GM19452 (cell line): ENCODE measurements at regions not wholly inside any gene's neighbourhood (a gene's known extent, or its start where the extent isn't known, plus 50 kb on each side); places are given as distances from the start of the nearest gene placed in this dataset.
A peak's percentile ranks its signal among the peaks of the same experiment; 100 is the strongest.

Experiments used
- ATAC-seq: cut with Tn5 transposase; IDR thresholded peaks from one replicate; pipeline ENCODE4 v1.9.1; 2021; ENCODE audit not compliant: unreplicated experiment

DNA sequence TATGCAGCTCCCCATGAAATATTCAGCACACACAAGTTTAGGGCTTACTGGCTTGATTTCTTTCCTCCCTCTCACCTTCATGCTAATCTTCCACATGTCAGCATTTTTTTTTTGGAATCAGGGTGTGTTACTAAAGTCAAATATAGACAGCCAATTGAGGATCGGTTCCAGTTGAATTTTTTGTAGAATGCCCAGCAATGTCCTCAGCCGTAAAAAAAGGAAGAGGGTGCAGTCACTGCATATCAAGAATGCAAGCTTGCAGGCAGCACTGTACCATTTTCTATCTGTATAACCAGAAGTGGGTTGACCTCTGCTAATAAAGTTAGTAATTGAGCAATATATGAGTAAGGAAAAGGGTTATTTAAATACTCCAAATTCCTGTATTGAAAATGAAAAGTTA is 51.4 kb upstream of the CHMP2B start:
- no peak for ATAC-seq

DNA sequence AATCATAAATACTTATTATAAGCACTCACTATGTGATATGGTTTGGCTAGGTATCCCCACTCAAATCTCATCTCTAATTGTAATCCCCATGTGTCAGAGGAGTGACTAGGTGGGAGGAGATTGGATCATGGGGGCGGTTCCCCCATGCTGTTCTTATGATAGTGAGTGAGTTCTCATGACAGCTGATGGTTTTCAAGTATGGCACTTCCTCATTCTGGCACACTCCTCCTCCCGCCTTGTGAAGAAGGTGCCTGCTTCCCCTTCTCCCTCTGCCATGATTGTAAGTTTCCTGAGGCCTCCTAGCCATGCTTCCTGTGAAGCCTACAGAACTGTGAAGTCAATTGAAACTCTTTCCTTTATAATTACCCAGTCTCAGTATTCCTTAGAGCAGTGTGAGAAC is 53.3 kb upstream of the CHMP2B start:
- no peak for ATAC-seq

DNA sequence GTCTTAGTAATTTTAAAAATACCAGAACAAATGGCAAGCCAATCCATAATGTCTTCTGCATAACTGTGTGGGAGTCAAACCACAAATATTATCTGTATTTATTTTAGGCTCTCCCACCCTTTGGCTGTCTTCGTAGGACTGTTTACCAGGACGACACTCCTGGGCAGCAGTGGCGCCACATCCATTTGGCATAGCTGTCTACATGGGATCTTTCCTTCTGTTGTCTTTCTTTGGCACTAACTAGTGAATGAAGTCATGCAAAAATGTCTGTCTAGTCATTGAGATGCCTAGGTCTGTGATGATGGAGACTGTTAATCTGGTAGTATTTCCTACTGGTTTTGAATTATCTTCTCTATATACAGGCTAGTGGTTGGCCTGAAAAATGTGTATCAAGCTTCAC is 54.0 kb upstream of the CHMP2B start:
- no peak for ATAC-seq

DNA sequence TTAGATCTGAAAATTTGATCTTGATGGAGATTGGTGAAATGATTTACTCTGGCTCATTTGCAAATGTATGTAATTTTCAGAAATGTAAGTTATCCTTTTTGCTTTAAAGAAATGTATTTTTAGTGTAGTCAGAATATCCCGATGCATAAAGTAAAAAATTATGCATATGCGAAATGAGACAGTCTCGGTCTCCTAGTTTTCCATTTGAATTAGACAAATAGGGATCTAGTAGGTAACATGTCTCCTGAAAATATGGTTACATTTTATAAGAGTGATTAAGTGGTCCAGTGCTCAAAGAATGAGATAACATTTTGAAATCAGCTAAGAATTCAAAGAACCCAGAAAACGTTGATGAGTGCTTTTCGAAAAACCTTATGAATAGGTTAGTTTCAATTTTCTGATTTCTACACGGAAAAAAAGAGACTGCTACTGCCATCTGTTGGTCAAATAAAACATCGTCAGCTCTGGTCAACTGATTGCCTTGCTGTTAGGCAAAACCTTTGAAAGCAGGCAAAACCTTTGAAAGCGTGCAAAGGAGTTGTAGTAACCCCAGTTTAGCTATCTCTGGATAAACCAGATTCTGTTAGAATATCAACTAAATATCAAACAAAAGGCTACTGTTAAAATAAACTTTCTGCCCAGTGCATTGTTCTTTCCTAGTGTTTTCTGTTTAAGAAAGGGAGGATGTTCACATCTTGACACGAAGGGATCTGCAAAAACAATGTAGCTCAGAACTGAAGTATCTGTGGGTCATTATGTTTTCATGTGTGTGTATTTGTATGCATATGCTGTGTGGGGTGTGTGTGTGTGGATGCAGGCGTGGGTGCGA is 59.3 kb upstream of the CHMP2B start:
- peak; percentile 80 for ATAC-seq

DNA sequence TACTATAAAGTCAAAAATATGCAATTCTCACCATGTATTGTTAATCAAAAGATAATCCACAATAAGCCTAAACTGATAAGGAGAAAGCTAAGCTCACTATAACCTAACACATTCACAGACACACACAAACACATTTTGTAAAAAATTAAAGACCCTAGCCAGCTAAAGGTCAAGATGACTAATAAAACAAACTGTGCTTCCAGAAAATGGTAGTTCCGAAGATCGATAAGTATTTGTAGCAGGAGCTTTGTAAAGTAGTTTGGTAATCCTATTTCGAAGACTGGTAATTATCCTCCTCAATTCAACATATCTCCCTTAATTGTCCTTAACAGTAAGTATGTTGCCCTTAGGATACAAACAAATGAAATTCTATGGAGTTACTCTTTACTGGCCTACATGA is 62.9 kb upstream of the CHMP2B start:
- no peak for ATAC-seq

DNA sequence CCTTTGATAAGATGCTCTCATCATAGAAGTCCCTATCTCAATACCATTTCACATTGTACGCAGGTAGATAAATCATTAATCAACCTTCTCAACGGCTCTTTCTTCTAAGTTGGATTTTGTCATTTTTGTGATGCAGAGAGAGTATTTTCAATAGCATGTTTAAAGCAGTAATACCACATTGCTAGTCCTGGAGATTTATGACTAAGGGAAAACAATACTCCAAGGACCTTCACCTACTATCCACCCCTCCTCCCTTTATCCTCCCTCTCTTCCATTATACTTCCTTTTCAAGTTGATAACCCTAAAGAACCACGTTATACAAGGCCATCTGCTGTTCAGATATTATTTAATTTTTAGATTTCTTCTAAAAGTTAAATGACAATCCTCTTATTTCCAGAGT is 65.3 kb upstream of the CHMP2B start:
- no peak for ATAC-seq

DNA sequence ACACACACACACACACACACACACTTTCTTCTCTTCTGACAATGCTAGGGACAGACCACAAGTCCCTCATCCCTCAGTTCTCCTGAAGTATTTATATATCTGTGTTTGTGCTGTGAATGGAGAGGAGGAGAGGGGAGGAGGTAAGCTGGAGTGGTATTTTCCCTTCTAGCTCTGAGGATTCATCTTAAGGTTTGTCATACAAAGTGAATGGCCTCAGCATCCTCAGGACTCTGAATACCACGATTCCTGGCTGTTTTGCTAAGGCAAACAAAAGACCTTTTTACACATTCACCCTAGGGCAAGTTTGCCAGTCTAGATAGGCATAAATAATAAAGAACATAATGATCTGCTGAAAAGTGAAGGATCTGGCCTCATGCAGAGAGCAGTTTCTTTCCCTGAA is 65.7 kb upstream of the CHMP2B start:
- ATAC-seq: no peak

DNA sequence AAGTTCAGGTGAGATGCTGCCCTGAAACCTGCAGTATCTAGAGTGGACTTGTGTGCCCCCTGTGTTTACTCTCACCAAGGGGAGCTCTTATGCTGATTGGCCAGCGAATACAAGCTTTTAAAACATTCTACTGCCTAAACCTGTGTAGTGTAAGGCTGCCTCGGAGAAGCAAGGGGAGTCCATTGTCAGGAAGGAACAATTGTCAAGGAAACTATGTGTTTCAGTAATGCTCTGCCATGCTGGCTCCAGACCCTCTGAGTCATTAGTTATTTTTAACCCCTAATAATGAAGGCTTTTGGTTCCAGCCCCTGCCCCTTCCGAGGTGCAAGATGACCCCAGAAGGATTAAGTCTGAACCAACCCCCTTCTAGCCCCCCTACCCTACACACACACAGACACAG is 66.1 kb upstream of the CHMP2B start:
- no peak for ATAC-seq

DNA sequence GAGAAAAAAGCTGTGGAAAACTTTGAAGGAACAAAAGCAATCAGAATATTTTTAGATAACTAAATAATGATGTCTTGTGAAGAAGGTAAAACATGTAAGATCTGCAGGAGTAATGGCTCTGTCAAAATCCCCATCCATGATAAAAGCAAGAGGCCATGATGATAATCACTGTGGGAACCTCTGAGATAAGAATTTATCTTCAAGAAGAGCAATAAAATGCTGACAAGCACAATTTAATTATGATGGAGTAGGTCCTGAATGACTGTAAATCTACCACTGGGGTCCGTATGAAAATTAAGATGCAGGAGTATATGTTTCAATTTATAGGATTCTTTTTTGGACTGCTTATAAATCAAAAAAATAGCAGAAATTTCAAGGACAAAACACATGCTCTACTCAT is 68.3 kb upstream of the CHMP2B start:
- no peak for ATAC-seq

DNA sequence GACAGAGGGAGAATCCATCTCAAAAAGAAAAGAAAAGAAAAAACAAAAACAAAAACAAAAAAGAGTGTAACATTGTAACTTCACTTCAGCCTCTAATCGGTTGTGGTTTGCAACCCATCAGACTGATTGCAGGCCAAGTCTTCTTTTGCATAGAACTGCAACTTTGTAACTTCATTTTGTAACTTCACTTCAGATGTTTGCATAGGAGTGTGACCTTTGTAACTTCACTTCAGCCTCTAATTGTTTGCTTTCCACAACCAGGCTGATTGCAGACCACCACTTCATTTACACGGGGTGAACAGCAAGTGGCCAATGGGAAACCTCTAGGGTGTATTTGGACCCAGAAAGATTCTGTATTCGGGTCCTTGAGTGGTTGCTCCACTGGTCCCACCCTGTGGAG is 79.1 kb upstream of the CHMP2B start:
- ATAC-seq: no peak

DNA sequence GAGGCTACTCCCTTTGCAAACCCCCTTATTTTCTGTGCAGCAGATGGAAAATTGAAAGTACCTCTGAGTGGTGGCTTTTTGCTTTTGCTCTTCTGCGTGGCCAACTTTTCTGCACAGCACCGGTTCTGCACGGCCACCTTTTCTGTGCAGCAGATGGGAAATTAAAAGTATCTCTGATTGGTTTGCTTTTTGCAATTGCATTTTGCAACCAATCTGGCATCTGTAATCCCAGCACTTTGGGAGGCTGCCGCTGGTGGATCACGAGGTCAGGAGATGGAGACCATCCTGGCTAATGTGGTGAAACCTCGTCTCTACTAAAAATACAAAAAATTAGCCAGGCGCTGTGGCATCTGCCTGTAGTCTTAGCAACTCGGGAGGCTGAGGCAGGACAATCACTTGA is 79.5 kb upstream of the CHMP2B start:
- no peak for ATAC-seq

DNA sequence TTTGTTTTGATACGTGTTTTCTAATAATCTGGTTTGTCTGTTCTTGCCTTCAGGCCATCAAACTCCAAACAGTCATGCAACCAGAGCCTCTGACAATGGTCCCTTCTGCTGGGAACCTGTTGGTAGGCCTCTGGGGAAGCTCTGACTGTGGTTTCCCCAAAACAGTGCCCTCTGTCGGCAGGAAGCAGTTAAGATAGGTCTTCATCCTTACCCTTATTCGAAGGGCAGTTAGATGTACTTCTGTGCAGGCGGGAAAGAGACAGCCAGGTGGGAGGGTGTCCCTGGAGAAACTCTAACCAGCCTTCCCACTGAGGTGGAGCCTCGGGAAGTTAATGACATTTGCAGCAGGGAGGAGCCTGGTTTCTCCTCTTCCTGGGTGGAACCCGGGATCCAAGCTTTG is 81.6 kb upstream of the CHMP2B start:
- no peak for ATAC-seq

DNA sequence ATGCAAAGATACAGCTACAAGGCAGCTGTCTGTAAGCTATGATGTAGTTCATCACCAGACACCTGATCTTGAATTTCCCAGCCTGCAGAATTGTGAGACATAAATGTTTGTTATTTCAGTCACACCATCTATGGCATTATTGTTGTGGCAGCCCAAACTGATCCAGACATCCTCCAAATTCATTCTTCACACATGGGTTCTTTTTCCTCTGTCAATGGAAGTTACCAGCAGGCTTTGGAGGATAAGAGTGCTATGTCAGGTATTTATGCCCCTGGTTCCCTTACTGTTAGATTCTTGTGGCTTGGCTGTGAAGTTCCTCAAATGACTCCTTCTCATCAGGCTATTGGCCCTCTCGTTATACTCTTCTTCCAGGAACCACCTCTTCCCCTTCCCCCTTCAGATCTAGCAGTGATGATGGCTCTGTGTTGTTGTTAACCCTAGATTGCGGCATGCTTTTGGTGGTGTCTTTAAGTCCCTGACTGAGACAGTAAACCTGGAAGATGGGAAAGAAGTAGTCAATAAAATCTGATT is 91.0 kb upstream of the CHMP2B start:
- ATAC-seq: no peak

DNA sequence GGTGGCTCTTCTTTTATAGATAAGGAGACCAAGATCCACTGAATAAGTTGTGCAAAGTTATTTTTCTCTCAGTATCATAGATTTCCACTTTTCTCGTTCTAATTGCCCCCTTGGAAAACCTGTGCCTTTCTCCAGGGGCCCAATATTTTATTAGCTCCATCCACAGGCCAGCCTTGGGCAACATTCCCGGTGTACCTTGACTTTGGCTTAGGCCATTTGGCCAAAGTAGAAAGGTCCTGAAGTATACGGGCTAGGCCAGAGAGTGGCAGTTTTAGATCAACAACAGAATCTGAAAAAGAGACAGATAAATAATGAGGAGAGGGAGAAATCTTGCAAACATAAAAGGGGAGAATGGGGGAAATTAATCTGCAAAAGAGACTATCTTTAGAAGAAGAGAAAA is 91.7 kb upstream of the CHMP2B start:
- ATAC-seq: no peak

DNA sequence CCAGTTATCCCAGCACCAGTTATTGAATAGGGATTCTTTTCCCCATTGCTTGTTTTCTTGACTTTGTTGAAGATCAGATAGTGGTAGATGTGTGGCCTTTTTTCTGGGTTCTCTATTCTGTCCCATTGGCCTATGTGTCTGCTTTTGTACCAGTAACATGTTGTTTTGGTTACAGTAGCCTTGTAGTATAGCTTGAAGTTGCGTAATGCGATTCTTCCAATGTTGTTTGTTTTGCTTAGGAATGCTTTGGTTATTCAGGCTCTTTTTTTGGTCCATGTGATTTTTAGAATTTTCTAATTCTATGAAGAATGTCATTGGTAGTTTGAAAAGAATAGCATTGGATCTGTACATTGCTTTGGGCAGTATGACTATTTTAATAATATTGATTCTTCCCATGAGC is 94.3 kb upstream of the CHMP2B start:
- ATAC-seq: no peak

DNA sequence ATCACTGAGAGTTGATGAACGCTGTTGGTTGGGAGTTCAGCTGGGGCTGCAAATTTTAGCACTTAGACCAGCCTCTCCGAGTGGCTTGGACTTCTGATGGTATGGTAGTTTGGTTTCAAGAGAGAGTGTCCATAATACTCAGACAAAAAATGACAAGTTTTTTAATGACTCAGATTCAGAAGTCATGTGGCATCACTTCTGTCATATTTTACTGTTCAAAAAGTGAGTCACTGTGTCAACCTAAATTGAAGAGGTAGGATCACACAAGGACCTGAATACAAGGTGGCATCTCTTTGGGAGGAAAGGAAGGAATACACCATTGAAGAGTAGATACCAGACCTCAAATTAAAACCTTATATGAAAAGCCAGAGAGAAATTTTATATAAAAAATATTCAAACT is 99.1 kb upstream of the CHMP2B start:
- no peak for ATAC-seq

DNA sequence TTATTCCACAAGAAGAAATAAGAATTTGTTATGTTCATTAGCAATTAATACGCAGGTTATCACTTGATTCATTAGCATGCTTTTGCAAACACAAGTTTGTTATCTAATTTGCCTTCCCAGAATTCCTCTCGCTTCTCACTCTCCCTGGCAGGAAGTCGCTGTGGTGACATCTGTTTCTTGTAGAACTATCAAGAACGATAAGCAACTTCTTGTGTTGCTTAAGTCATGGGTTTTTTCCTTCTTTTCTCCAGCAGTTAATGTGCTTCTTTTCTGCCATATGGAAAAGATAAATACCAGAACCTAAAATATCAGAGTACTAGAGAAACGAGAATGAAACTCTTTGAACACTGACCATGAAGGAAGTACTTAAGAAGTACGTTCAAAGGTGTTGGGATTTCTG is 99.8 kb upstream of the CHMP2B start:
- no peak for ATAC-seq

DNA sequence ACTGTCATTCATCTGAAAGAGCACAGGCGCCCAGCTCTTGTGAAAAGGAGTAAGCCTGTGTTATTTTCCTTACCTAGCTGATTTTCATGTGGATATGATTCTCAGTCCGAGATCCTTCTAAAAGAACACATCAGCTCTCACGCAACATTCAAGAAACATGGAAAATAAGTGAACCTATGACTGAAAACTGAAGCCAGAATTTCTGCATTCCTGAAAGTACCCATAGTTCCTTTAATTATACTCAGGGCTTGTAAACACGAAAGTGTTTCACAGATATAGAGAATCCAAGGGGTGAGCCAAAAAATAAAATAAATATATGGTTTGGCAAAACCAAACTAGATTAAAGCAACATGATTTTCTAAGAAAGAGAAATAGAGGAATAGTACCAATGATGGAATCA is 100.8 kb upstream of the CHMP2B start:
- no peak for ATAC-seq

DNA sequence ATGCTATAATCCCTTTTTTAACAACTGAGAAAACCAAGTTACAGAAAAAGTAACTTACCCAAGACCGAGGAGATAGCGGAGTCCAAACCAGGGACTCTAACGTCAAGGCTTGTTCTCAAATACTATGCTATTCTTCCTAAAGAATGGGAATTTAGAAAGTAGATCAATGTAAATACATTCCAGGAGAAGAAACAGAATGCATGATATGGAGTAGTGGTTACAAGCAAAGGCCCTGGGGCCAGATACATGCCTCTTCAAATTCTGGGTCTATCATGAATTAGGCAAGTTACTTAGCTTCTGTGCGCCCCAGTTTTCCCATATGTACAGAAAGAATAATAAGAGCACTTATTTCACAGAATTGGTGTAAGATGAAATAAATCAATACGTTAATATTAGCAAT is 102.0 kb upstream of the CHMP2B start:
- ATAC-seq: no peak

DNA sequence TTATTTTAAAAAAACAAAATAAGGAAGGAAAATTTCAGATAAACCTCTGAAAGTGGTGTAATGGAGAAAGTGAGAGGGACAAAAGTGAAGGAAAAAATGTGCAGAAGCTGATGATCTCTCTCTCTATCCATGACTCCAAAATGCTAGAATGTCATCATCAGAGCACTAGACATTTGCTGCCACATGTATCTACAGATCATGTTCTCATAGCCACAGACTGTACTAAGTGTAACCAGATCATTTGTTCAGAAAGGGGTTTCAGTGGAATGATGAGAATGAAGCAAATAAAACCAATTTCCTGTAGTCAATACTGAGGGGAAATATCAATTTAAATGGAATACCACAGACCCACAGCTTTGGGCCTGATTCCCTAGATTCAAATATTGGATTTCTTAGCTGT is 104.3 kb upstream of the CHMP2B start:
- no peak for ATAC-seq

DNA sequence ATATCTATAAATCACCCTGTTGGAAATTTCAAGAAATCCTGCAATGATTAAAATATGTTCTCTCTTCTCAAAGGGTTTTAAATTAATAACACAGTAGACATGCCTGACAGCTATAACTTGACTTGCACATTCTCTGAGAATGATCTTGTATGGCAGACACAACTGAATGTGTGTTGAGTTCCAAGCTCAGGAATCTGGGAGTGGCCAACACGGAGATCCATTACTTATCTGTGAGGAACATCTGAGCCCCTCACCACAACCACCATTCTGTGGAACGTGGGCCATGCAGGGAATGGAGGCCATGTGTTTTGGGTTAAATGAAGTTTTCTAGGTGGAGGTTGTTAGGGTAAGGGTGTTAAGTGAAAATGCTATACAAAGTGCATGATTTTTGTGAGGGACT is 105.3 kb upstream of the CHMP2B start:
- ATAC-seq: no peak

DNA sequence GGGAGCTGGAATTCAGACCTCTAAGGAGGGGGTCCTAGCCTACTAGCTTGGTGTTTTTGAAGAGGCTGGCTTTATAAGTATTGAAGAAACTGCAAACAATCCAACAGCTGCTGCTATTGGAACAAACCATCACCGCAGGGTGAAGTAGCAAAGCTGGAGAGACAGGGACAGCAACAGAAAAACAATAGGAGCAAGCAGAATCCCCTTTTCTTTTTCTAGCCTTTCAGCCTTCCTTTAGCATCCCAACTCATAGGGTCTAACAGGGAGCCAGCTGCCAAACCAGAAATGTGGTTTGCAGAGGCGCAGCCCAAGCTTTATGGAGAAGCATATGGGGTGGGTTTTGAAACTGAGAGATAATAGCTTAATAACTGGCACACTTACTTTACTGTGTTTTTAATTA is 106.2 kb upstream of the CHMP2B start:
- ATAC-seq: no peak

DNA sequence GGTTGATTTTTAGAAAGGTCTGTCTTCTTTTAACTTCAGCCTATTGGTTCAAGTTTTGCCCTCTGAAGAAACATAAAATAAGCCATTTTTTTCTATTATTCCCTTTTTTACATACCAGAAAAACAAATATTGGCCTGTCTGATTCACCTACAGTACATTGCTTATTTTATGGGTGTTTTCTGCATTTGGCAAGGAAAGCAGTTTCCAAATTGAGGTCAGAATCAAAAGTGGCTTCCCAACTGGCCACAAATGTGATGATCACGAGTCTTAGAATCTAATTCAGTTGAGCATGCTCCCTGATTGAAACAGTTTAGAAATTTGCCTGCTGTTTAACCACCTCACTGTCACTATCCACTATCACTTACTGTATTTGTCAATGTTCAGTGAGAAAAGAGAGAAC is 106.9 kb upstream of the CHMP2B start:
- ATAC-seq: no peak
